KMS-11 (cell line): ENCODE measurements at regions not wholly inside any gene's neighbourhood (a gene's known extent, or its start where the extent isn't known, plus 50 kb on each side); places are given as distances from the start of the nearest gene placed in this dataset.

ENCODE experiments used
- H2AFZ ChIP-seq: fragments of 200-600 bp; sonication (generic); 2 replicates; pipeline ENCODE4 v1.6.1; 2016; ENCODE audit warnings: antibody characterized with exemption, mixed run types, low read depth
- H3K27ac ChIP-seq: fragments of 200-600 bp; sonication (generic); 2 replicates; pipeline ENCODE4 v1.6.1; 2016; ENCODE audit warnings: mild to moderate bottlenecking, mixed run types
- H3K27me3 ChIP-seq: fragments of 200-600 bp; sonication (generic); 2 replicates; pipeline ENCODE4 v1.6.1; 2017; ENCODE audit warnings: mild to moderate bottlenecking, low read depth, mixed run types, moderate library complexity; ENCODE audit not compliant: insufficient read depth
- H3K36me3 ChIP-seq: fragments of 200-600 bp; sonication (generic); 2 replicates; pipeline ENCODE4 v1.6.1; 2017; ENCODE audit warnings: mild to moderate bottlenecking, mixed run types; ENCODE audit not compliant: insufficient read depth
- H3K4me1 ChIP-seq: fragments of 200-600 bp; sonication (generic); 2 replicates; pipeline ENCODE4 v1.6.1; 2016; ENCODE audit warnings: mild to moderate bottlenecking, low read depth, mixed run types; ENCODE audit not compliant: poor library complexity, severe bottlenecking
- H3K4me2 ChIP-seq: fragments of 200-600 bp; sonication (generic); 2 replicates; pipeline ENCODE4 v1.7.0; 2016; ENCODE audit warnings: mild to moderate bottlenecking, mixed run types
- H3K4me3 ChIP-seq: fragments of 200-600 bp; sonication (generic); IDR thresholded peaks from 2 replicates; pipeline ENCODE4 v1.6.1; 2017; ENCODE audit warnings: low read depth, low read length, mixed read lengths; ENCODE audit not compliant: insufficient read depth
- H3K79me2 ChIP-seq: fragments of 200-600 bp; sonication (generic); 2 replicates; pipeline ENCODE4 v1.6.1; 2016; ENCODE audit warnings: low read depth, mixed run types; ENCODE audit not compliant: insufficient read depth
- H3K9ac ChIP-seq: fragments of 200-600 bp; sonication (generic); 2 replicates; pipeline ENCODE4 v1.6.1; 2016; ENCODE audit warnings: mild to moderate bottlenecking, mixed run types
- H4K20me1 ChIP-seq: fragments of 200-600 bp; sonication (generic); 2 replicates; pipeline ENCODE4 v1.6.1; 2016; ENCODE audit warnings: mild to moderate bottlenecking, mixed run types; ENCODE audit not compliant: insufficient read depth
- CTCF ChIP-seq: fragments of 200-600 bp; sonication (generic); conservative IDR thresholded peaks from 2 replicates; pipeline ENCODE4 v1.6.1; 2017; ENCODE audit warnings: low read depth, mild to moderate bottlenecking, antibody characterized with exemption, low read length, moderate library complexity, mixed read lengths

- H3K9ac ChIP-seq = no peak overlapping the region
- H2AFZ ChIP-seq = no peak overlapping the region
- H3K79me2 ChIP-seq = no peaks in the 10 kb centered on the region
- no peak overlapping the region for H3K4me2 ChIP-seq
- no peak for TF ChIP-seq CTCF
- no peaks in the 10 kb centered on the region for H4K20me1 ChIP-seq
- H3K27me3 ChIP-seq = no peaks in the 10 kb centered on the region
- no peak overlapping the region for H3K27ac ChIP-seq
- H3K36me3 ChIP-seq = no peaks in the 10 kb centered on the region
- no peaks in the 10 kb centered on the region for H3K4me1 ChIP-seq
- no peak overlapping the region for H3K4me3 ChIP-seq
Measured at GRCh38 chr7:80054356-80054755, 80.3 kb upstream of the GNAI1 start.

GRCh38 chr7:80053124-80053523 lies 81.5 kb upstream of the GNAI1 start:
- no peak overlapping the region for H3K9ac ChIP-seq
- no peaks in the 10 kb centered on the region for H3K79me2 ChIP-seq
- no peak overlapping the region for H2AFZ ChIP-seq
- no peaks in the 10 kb centered on the region for H3K27me3 ChIP-seq
- H3K36me3 ChIP-seq = no peaks in the 10 kb centered on the region
- H3K4me3 ChIP-seq = no peak overlapping the region
- no peaks in the 10 kb centered on the region for H4K20me1 ChIP-seq
- no peak overlapping the region for H3K27ac ChIP-seq
- no peak for TF ChIP-seq CTCF
- no peak overlapping the region for H3K4me2 ChIP-seq
- no peaks in the 10 kb centered on the region for H3K4me1 ChIP-seq

GRCh38 chr7:80047856-80048459 lies 86.7 kb upstream of the GNAI1 start:
- H3K27ac ChIP-seq = no peak overlapping the region

GRCh38 chr7:80047032-80047431 lies 87.6 kb upstream of the GNAI1 start:
- Histone ChIP-seq H3K27ac (no peak overlapping the region), H2AFZ (no peak overlapping the region), H3K4me2 (no peak overlapping the region), H3K4me3 (no peak overlapping the region), H3K4me1 (no peaks in the 10 kb centered on the region), H4K20me1 (no peaks in the 10 kb centered on the region), H3K27me3 (no peaks in the 10 kb centered on the region), H3K36me3 (no peaks in the 10 kb centered on the region), H3K9ac (no peak overlapping the region), H3K79me2 (no peaks in the 10 kb centered on the region)
- TF ChIP-seq CTCF = no peak

More at GRCh38 chr7:80047856-80048459, 86.7 kb upstream of the GNAI1 start:
- Histone ChIP-seq H3K79me2 (no peaks in the 10 kb centered on the region), H3K4me1 (no peaks in the 10 kb centered on the region), H3K27me3 (no peaks in the 10 kb centered on the region), H4K20me1 (no peaks in the 10 kb centered on the region), H3K36me3 (no peaks in the 10 kb centered on the region), H3K9ac (no peak overlapping the region), H3K4me3 (no peak overlapping the region), H3K4me2 (no peak overlapping the region), H2AFZ (no peak overlapping the region)
- peak; percentile 69; the same call in 1 of the 2 replicates for TF ChIP-seq CTCF
